NCI-H2196 (cell line): ENCODE measurements at regions not wholly inside any gene's neighbourhood (a gene's known extent, or its start where the extent isn't known, plus 50 kb on each side); places are given as distances from the start of the nearest gene placed in this dataset.
"Not testable (repeated sequence)": the region's sequence is repeated elsewhere in the genome, so short reads cannot be mapped to it uniquely, and the experiment has no call there.

Experiments
- DNase-seq: peaks from one replicate; lab custom pipeline; 2025; ENCODE audit not compliant: unreplicated experiment; lab: John Stamatoyannopoulos, UW

GRCh38 chr6:50457351-50457750, 256.0 kb upstream of the TFAP2D start:
- DNase-seq: no peak

DNA sequence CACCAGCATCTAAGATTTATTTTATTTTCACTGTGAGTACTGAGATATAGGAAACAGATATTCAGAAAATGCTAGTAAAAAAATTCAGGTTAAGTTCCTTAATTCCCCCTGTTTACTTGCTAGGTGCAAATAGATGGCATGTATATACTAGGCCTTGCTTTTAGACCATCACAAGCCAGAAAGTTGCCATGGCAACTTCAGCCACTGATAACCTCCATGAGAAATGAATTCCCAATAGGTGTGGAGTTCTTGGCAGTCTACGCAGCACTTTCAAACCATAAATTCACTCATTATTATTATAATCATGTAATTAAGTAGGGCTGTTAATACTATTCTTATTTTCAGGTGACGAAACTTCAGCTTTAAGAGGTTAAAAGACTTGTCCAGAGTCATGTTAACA, 251.6 kb upstream of the TFAP2D start:
- no peak for DNase-seq

DNA sequence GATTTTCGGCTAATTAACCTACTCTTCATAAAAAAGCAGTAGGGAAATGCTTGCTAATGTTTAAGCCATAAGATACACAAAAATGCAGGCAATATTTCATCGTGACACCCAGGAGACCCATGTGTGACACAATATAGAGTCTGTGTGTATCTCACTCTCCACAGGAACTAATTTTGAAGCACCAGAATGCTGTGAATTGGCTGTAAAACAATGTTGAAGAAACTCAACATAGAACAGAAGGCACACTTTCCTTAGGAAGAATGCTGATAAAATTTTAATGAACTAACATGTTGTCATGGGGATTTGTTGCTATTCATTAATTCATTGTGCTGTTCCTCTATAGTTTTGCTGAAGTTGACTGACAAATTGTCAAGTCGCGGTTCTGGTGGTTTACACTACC, 249.4 kb upstream of the TFAP2D start:
- DNase-seq: no peak

- no peak for DNase-seq
These were observed 245.4 kb upstream of the TFAP2D start for GRCh38 chr6:50467931-50468330.

- no peak for DNase-seq
These were observed 242.3 kb upstream of the TFAP2D start for GRCh38 chr6:50471041-50471440.

GRCh38 chr6:50510361-50510760, 203.0 kb upstream of the TFAP2D start:
- no peak for DNase-seq

GRCh38 chr6:50520326-50521266, 192.7 kb upstream of the TFAP2D start:
- no peak for DNase-seq

GRCh38 chr6:50524341-50524740, 189.0 kb upstream of the TFAP2D start:
- DNase-seq: no peak

- DNase-seq: no peak
These were observed 185.3 kb upstream of the TFAP2D start for GRCh38 chr6:50527985-50528384.

GRCh38 chr6:50539447-50539846, 173.9 kb upstream of the TFAP2D start:
- no peak for DNase-seq

DNA sequence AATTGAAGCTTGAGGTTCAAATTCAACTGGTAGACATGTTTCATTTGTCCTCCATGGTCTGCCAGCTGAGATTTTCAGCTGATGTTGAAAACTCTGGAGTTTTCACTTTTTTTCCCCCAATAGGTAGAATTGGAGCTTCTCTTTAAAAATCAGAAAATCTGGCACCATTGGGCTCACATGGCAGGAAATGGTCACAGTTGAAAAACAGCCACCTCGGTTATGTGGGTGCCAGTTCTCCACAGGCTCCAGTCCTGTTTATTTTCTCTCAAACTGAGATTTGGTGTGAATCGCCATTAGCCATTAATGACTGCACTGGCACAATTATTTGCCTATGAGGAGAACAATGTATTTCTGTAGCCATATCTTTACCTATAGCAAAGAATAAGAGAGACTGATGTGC, 171.4 kb upstream of the TFAP2D start:
- DNase-seq: no peak

DNA sequence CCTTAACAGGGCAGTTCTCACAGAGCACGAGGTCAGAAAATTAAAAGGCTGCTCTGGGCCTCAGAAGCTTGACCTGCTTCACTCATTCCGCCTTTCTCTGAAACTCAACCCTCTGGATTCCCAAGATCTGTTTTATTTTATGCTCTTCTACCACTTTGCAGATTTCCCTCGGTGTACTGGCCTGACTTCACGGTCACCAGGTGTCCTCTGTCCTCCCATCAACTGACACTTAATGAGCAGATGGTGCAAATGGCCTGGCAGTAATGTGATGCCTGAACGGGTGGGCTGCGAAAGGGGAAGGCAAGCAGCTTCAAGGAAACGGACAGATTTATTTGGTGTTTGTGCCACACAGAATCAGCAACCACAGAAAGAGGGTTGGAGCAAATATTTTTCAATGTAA, 169.7 kb upstream of the TFAP2D start:
- no peak for DNase-seq

DNA sequence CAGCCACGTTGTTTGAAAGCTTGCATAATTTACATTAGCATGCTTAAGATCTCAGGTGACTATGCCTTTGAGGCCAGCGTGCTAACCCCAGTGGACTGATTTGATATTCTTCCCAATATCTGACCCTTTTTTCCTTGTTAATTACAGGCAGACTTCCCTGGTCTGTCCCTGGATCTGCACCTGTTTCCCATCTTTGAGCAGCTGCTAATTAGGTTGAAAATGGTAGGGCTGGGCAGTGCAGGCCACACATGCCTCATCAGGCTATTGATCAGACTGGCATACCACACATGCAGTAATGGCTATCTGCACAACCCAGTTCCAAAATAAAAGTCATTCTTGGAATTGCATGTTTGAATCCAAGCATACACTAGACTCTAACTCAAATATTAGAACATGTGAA, 164.3 kb upstream of the TFAP2D start:
- no peak for DNase-seq

GRCh38 chr6:50549475-50549874, 163.9 kb upstream of the TFAP2D start:
- DNase-seq: no peak

- no peak for DNase-seq
These were observed 157.3 kb upstream of the TFAP2D start for GRCh38 chr6:50555982-50556381.

- no peak for DNase-seq
These were observed 148.3 kb upstream of the TFAP2D start for GRCh38 chr6:50565004-50565403.

GRCh38 chr6:50571230-50571629, 142.1 kb upstream of the TFAP2D start:
- not testable (repeated sequence) for DNase-seq

DNA sequence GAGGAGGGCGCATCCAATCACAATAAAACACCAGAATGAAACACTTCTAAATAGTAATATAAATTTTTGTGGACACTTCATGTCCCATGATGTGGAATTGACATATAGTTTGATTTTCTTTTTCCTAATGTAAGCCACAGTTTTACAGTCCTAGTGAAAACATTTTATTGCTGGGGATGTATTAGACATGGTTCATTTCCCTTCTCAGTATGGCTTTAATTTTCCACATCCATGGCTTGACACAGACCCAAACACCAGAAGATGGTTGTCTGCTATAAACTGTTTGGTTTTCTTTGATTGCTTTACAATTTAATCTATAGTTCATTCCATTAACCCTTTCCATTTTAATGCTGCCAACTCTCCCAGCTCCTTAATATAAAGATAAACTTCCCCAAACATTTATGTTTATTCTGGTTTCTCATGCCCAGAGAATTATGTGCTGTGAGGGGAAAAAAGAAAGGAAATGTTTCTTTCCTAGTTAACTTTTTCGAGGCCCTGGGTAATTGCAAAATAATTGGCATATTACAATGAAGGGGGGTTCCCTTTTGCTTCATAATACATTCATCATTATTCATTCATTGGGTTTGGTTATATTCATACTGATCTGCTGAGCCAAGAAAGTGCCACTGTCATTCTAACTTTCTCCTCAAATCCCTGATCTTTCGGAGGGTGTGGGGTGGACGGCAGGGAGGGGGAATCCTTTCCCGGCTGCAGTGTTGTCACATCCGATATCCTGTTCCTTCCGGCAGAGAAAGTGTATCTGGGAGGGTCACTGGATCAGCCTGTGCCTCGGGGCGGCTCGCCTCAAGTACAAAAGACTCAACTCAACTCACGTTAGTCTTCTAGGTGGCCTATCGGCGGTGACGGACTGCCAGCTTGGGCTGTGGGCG, 127.6 kb upstream of the TFAP2D start:
- DNase-seq: no peak

GRCh38 chr6:50586331-50586675, 127.0 kb upstream of the TFAP2D start:
- DNase-seq: no peak

DNA sequence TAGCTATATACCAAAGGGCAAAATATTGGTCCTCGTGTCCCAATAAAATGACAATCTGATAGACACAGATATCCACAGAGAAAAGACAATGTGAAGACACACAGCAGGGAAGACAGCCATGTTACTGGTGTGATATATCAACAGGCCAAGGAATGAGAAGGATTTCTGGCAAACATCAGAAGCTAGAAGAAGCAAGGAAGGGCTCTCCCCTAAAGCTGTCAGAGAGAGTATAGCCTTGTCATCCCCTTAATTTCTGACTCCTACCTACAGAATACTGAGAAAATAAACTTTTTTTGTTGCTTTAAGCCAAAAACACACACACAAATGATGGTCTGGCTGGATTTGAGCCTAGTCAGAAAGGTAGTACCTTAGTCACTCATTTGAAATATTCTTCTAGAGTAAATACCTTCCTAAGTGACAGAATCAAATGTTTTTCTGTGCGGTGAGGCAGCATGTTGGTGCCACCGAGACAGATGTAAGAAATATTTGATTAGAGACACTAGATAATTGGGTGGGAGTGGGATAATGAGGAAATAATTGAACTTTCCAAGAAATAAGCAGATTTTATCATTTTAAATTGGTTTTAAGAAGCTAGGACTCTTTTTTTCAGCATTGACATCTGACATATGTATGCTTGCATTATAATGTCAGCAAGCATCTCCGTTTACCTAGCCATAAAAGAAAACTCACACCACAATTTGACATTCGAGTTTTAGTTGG, 123.4 kb upstream of the TFAP2D start:
- no peak for DNase-seq

- DNase-seq: no peak
These were observed 122.2 kb upstream of the TFAP2D start for GRCh38 chr6:50591135-50591534.
